SK-N-SH (cell line): ENCODE measurements at regions not wholly inside any gene's neighbourhood (a gene's known extent, or its start where the extent isn't known, plus 50 kb on each side); places are given as distances from the start of the nearest gene placed in this dataset.

ENCODE experiments used
- CHD2 ChIP-seq: fragments of 150-350 bp; IDR thresholded peaks from 2 replicates; pipeline ENCODE4 v1.6.1; 2018; ENCODE audit warnings: low read length; ENCODE audit not compliant: partially characterized antibody
- EP300 ChIP-seq, 2 experiments: IDR thresholded peaks; 2 replicates each; pipeline versions ENCODE4 v1.4.0 to v1.6.1; 2012; ENCODE audit warnings: borderline replicate concordance in 1 of 2, low read depth in 1 of 2, low read length in 1 of 2
- FOXM1 ChIP-seq: IDR thresholded peaks from 2 replicates; pipeline ENCODE4 v1.4.0; 2012; ENCODE audit warnings: low read depth, mild to moderate bottlenecking
- GABPA ChIP-seq: IDR thresholded peaks from 2 replicates; pipeline ENCODE4 v1.4.0; 2012; ENCODE audit warnings: low read depth, mild to moderate bottlenecking
- MEF2A ChIP-seq: IDR thresholded peaks from 2 replicates; pipeline ENCODE4 v1.4.0; 2012; ENCODE audit warnings: low read depth, borderline replicate concordance
- MXI1 ChIP-seq: IDR thresholded peaks from 2 replicates; pipeline ENCODE4 v1.6.1; 2012; ENCODE audit warnings: mild to moderate bottlenecking, low read depth, low read length, improper control_type of control experiment
- POLR2AphosphoS5 ChIP-seq: IDR thresholded peaks from 2 replicates; pipeline ENCODE4 v1.6.1; 2012; ENCODE audit warnings: low read depth, low read length
- RAD21 ChIP-seq: IDR thresholded peaks from 2 replicates; pipeline ENCODE4 v1.6.1; 2012; ENCODE audit warnings: mild to moderate bottlenecking, low read length
- TEAD4 ChIP-seq: IDR thresholded peaks from 2 replicates; pipeline ENCODE4 v1.4.0; 2012; ENCODE audit warnings: mild to moderate bottlenecking, borderline replicate concordance; ENCODE audit not compliant: insufficient read depth
- TF ChIP-seq, protein P1 (sequence below): fragments of 200-600 bp; sonication (generic); IDR thresholded peaks from 2 replicates; pipeline ENCODE4 v1.6.1; 2017; ENCODE audit warnings: antibody characterized with exemption, mild to moderate bottlenecking, moderate library complexity
- TF ChIP-seq, protein P2 (sequence below): IDR thresholded peaks from 2 replicates; pipeline ENCODE4 v1.4.0; 2012; ENCODE audit warnings: low read depth, borderline replicate concordance
- TF ChIP-seq, protein P3 (sequence below): IDR thresholded peaks from 2 replicates; pipeline ENCODE4 v1.6.1; 2012; ENCODE audit warnings: mild to moderate bottlenecking, low read depth, low read length, moderate library complexity
- TF ChIP-seq, protein P4 (sequence below): IDR thresholded peaks from 2 replicates; pipeline ENCODE4 v1.4.0; 2012; ENCODE audit warnings: low read depth
- TF ChIP-seq, protein P5 (sequence below): IDR thresholded peaks from 2 replicates; pipeline ENCODE4 v1.4.0; 2012; ENCODE audit warnings: low read depth, borderline replicate concordance

DNA sequence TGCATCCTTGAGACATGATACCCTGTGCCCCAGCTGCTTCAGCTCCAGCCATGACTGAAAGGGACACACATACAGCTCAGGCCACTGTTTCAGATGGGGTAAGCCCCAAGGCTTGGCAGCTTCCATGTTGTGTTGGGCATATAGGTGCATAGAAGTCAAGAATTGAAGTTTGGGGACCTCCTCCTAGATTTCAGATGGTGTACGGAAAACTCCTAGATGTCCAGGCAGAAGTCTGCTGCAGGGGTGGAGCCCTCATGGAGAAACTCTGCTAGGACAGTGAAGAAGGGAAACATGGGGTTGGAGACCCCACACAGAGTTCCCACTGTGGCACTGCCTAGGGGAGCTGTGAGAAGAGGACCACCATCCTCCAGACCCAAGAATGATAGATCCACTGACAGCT lies 1379.0 kb upstream of the MAP3K7 start:
- TF ChIP-seq CHD2: no peak
- TF ChIP-seq MEF2A: no peak
- TF ChIP-seq MXI1: no peak
- no peak for TF ChIP-seq FOXM1
- no peak for TF ChIP-seq RAD21
- TF ChIP-seq, protein P1, sequence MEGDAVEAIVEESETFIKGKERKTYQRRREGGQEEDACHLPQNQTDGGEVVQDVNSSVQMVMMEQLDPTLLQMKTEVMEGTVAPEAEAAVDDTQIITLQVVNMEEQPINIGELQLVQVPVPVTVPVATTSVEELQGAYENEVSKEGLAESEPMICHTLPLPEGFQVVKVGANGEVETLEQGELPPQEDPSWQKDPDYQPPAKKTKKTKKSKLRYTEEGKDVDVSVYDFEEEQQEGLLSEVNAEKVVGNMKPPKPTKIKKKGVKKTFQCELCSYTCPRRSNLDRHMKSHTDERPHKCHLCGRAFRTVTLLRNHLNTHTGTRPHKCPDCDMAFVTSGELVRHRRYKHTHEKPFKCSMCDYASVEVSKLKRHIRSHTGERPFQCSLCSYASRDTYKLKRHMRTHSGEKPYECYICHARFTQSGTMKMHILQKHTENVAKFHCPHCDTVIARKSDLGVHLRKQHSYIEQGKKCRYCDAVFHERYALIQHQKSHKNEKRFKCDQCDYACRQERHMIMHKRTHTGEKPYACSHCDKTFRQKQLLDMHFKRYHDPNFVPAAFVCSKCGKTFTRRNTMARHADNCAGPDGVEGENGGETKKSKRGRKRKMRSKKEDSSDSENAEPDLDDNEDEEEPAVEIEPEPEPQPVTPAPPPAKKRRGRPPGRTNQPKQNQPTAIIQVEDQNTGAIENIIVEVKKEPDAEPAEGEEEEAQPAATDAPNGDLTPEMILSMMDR: no peak
- TF ChIP-seq, protein P2, sequence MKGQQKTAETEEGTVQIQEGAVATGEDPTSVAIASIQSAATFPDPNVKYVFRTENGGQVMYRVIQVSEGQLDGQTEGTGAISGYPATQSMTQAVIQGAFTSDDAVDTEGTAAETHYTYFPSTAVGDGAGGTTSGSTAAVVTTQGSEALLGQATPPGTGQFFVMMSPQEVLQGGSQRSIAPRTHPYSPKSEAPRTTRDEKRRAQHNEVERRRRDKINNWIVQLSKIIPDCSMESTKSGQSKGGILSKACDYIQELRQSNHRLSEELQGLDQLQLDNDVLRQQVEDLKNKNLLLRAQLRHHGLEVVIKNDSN: no peak
- TF ChIP-seq GABPA: no peak
- TF ChIP-seq EP300 (IDR thresholded peaks at IDR 0.05; ENCODE audit: borderline replicate concordance in 1 of 2, low read depth in 1 of 2, low read length in 1 of 2): no peak
- TF ChIP-seq TEAD4: no peak
- TF ChIP-seq, protein P3, sequence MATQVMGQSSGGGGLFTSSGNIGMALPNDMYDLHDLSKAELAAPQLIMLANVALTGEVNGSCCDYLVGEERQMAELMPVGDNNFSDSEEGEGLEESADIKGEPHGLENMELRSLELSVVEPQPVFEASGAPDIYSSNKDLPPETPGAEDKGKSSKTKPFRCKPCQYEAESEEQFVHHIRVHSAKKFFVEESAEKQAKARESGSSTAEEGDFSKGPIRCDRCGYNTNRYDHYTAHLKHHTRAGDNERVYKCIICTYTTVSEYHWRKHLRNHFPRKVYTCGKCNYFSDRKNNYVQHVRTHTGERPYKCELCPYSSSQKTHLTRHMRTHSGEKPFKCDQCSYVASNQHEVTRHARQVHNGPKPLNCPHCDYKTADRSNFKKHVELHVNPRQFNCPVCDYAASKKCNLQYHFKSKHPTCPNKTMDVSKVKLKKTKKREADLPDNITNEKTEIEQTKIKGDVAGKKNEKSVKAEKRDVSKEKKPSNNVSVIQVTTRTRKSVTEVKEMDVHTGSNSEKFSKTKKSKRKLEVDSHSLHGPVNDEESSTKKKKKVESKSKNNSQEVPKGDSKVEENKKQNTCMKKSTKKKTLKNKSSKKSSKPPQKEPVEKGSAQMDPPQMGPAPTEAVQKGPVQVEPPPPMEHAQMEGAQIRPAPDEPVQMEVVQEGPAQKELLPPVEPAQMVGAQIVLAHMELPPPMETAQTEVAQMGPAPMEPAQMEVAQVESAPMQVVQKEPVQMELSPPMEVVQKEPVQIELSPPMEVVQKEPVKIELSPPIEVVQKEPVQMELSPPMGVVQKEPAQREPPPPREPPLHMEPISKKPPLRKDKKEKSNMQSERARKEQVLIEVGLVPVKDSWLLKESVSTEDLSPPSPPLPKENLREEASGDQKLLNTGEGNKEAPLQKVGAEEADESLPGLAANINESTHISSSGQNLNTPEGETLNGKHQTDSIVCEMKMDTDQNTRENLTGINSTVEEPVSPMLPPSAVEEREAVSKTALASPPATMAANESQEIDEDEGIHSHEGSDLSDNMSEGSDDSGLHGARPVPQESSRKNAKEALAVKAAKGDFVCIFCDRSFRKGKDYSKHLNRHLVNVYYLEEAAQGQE: no peak
- TF ChIP-seq, protein P4, sequence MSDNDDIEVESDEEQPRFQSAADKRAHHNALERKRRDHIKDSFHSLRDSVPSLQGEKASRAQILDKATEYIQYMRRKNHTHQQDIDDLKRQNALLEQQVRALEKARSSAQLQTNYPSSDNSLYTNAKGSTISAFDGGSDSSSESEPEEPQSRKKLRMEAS: no peak
- TF ChIP-seq, protein P5, sequence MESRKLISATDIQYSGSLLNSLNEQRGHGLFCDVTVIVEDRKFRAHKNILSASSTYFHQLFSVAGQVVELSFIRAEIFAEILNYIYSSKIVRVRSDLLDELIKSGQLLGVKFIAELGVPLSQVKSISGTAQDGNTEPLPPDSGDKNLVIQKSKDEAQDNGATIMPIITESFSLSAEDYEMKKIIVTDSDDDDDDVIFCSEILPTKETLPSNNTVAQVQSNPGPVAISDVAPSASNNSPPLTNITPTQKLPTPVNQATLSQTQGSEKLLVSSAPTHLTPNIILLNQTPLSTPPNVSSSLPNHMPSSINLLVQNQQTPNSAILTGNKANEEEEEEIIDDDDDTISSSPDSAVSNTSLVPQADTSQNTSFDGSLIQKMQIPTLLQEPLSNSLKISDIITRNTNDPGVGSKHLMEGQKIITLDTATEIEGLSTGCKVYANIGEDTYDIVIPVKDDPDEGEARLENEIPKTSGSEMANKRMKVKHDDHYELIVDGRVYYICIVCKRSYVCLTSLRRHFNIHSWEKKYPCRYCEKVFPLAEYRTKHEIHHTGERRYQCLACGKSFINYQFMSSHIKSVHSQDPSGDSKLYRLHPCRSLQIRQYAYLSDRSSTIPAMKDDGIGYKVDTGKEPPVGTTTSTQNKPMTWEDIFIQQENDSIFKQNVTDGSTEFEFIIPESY: no peak
- no peak for TF ChIP-seq POLR2AphosphoS5
